Activated naive CD8-positive, alpha-beta T cell treated with anti-CD3 and anti-CD28 coated beads for 36 hours (primary cell): ENCODE measurements at regions not wholly inside any gene's neighbourhood (a gene's known extent, or its start where the extent isn't known, plus 50 kb on each side); places are given as distances from the start of the nearest gene placed in this dataset.
"Not testable (repeated sequence)": the region's sequence is repeated elsewhere in the genome, so short reads cannot be mapped to it uniquely, and the experiment has no call there.

Experiments
- DNase-seq: peaks from one replicate; pipeline ENCODE4 v3.0.0; 2021
- H3K27ac Mint-ChIP-seq: one replicate; pipeline ENCODE4 v1.8.0; 2022; ENCODE audit warnings: mild to moderate bottlenecking, moderate library complexity, mixed read lengths
- H3K27me3 Mint-ChIP-seq: one replicate; pipeline ENCODE4 v1.8.0; 2022; ENCODE audit warnings: mild to moderate bottlenecking, mixed read lengths
- H3K36me3 Mint-ChIP-seq: one replicate; pipeline ENCODE4 v1.8.0; 2021; ENCODE audit warnings: mild to moderate bottlenecking, mixed read lengths
- H3K4me1 Mint-ChIP-seq: one replicate; pipeline ENCODE4 v1.8.0; 2021; ENCODE audit warnings: mixed read lengths
- H3K4me3 Mint-ChIP-seq: one replicate; pipeline ENCODE4 v1.8.0; 2022; ENCODE audit warnings: mild to moderate bottlenecking, moderate library complexity, mixed read lengths
- H3K9me3 Mint-ChIP-seq: one replicate; pipeline ENCODE4 v1.8.0; 2022; ENCODE audit warnings: mixed read lengths

GRCh38 chr2:83253848-83254247, 1205.2 kb downstream of the SUCLG1 start:
- Mint-ChIP-seq H3K4me3 (no peak overlapping the region), H3K36me3 (no peaks in the 10 kb centered on the region), H3K4me1 (no peaks in the 10 kb centered on the region), H3K27ac (no peak overlapping the region), H3K9me3 (peaks cover 4% of the 10 kb centered on the region), H3K27me3 (no peaks in the 10 kb centered on the region)
- DNase-seq = no peak

GRCh38 chr2:83251321-83251872, 1207.7 kb downstream of the SUCLG1 start:
- Mint-ChIP-seq H3K4me3 (no peak overlapping the region), H3K9me3 (peaks cover 6% of the 10 kb centered on the region), H3K36me3 (no peaks in the 10 kb centered on the region), H3K27ac (no peak overlapping the region), H3K4me1 (no peaks in the 10 kb centered on the region), H3K27me3 (no peaks in the 10 kb centered on the region)
- DNase-seq = no peak

DNA sequence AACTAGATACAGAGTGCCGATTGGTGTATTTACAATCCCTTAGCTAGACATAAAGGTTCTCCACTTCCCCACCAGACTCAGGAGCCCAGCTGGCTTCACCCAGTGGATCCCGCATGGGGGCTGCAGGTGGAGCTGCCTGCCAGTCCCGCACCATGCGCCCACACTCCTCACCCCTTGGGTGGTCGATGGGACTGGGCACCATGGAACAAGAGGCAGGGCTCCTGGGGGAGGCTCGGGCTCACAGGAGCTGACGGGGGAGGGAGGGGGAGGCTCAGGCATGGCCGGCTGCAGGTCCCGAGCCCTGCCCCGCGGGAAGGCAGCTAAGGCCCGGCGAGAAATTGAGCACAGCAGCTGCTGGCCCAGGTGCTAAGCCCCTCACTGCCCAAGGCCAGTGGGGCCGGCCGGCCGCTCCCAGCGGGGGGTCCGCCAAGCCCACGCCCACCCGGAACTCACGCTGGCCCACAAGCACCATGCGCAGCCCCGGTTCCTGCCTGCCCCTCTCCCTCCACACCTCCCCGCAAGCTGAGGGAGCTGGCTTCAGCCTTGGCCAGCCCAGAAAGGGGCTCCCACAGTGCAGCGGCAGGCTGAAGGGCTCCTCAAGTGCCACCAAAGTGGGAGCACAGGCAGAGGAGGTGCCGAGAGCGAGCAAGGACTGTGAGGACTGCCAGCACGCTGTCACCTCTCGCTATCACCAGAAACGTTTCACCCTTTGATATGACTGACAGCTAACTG, 1213.1 kb downstream of the SUCLG1 start:
- not testable (repeated sequence) for DNase-seq, H3K27me3 Mint-ChIP-seq, H3K27ac Mint-ChIP-seq, H3K36me3 Mint-ChIP-seq, H3K9me3 Mint-ChIP-seq, H3K4me1 Mint-ChIP-seq, H3K4me3 Mint-ChIP-seq

DNA sequence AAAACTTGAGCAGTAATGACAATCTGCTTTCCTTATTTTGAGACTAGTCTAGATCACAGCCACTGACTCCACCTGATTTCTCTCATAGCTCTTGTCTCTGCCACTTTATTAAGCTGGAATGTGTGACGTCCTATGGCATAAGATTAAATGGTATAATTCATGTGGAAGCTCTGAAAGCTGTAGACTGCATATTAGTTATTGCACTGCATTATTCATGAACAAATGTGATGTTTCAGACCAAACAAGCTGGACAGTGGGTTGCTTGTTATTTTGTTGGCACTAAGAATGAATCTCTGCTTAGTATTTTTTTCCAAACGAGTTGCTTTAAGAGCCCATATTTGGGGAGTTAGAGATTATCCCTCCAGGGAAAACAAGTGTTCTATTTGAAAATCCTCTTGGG, 1218.5 kb downstream of the SUCLG1 start:
- no peak overlapping the region for H3K27ac Mint-ChIP-seq
- no peaks in the 10 kb centered on the region for H3K27me3 Mint-ChIP-seq
- peaks cover 5% of the 10 kb centered on the region for H3K9me3 Mint-ChIP-seq
- DNase-seq = no peak
- no peak overlapping the region for H3K4me3 Mint-ChIP-seq
- no peaks in the 10 kb centered on the region for H3K36me3 Mint-ChIP-seq
- H3K4me1 Mint-ChIP-seq = no peaks in the 10 kb centered on the region

- no peak overlapping the region for H3K4me3 Mint-ChIP-seq
- H3K27me3 Mint-ChIP-seq = no peaks in the 10 kb centered on the region
- peaks cover 5% of the 10 kb centered on the region for H3K9me3 Mint-ChIP-seq
- H3K36me3 Mint-ChIP-seq = no peaks in the 10 kb centered on the region
- H3K27ac Mint-ChIP-seq = no peak overlapping the region
- DNase-seq = no peak
- H3K4me1 Mint-ChIP-seq = no peaks in the 10 kb centered on the region
Observed at GRCh38 chr2:83238111-83238510, 1221.0 kb downstream of the SUCLG1 start.

DNA sequence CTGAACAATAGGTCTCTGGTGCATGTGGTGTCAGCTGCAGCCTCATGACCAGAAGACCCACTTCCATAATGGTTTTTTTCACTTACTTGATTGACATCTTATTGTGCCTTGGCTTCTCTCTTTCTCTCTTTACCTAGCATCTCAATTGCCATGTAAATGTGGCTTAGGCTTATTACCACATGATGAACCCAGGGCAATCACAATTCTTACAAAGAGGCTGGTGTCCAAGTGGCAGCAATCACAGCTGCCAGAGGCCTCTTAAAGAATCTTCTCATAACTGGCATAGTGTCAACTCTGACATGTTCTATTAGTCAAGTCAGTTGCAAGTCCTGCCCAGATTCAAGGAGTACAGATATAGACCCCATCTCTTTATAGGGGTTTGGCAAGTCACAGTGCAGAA, 1224.8 kb downstream of the SUCLG1 start:
- H3K4me1 Mint-ChIP-seq = no peaks in the 10 kb centered on the region
- H3K4me3 Mint-ChIP-seq = no peak overlapping the region
- DNase-seq = no peak
- H3K36me3 Mint-ChIP-seq = no peaks in the 10 kb centered on the region
- no peak overlapping the region for H3K27ac Mint-ChIP-seq
- no peaks in the 10 kb centered on the region for H3K27me3 Mint-ChIP-seq
- H3K9me3 Mint-ChIP-seq = peaks cover 9% of the 10 kb centered on the region

GRCh38 chr2:83233781-83234180, 1225.3 kb downstream of the SUCLG1 start:
- H3K27ac Mint-ChIP-seq = no peak overlapping the region
- H3K4me3 Mint-ChIP-seq = no peak overlapping the region
- H3K4me1 Mint-ChIP-seq = no peaks in the 10 kb centered on the region
- DNase-seq = no peak
- no peaks in the 10 kb centered on the region for H3K27me3 Mint-ChIP-seq
- no peaks in the 10 kb centered on the region for H3K36me3 Mint-ChIP-seq
- peaks cover 9% of the 10 kb centered on the region for H3K9me3 Mint-ChIP-seq

DNA sequence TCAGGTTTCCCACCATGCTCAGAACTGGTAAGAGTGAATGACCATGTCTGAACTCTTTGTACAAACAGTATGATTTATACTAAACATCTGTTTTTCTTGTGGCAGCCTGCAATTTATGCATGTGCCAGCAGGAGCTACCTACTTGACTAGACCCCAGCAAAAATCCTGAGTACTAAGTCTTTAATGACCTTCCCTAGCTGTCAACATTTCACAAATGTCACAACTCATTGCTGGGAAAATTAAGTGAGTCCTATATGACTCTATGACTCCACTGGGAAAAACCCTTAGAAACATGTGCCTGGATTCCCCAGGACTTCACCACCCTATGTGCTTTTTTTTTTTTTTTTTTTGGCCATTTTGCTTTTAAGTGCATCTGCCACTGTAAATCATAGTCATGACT, 1225.8 kb downstream of the SUCLG1 start:
- no peaks in the 10 kb centered on the region for H3K27me3 Mint-ChIP-seq
- H3K9me3 Mint-ChIP-seq = peaks cover 9% of the 10 kb centered on the region
- no peaks in the 10 kb centered on the region for H3K36me3 Mint-ChIP-seq
- no peak overlapping the region for H3K4me3 Mint-ChIP-seq
- no peaks in the 10 kb centered on the region for H3K4me1 Mint-ChIP-seq
- H3K27ac Mint-ChIP-seq = no peak overlapping the region
- no peak for DNase-seq

DNA sequence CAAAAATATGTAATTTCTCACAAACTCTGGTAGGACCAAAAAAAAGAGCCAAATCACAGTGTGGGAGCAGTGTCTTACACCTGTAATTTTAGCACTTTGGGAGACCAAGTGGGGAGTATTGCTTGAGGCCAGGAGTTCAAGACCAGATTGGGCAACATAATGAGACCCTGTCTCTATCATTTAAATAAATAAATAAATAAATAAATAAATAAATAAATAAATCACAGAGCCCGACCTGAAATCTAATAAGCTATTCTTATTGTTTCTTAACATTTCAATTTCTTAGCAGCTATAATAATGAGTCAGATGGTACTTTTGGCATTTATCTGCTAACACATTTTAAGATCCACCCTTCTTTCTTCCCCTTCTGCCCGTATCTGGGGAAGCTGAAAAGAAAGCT, 1229.6 kb downstream of the SUCLG1 start:
- Mint-ChIP-seq H3K9me3 (peaks cover 5% of the 10 kb centered on the region), H3K4me3 (no peak overlapping the region), H3K27ac (no peak overlapping the region), H3K36me3 (no peaks in the 10 kb centered on the region), H3K4me1 (no peaks in the 10 kb centered on the region), H3K27me3 (no peaks in the 10 kb centered on the region)
- no peak for DNase-seq

GRCh38 chr2:83224591-83225200, 1234.4 kb downstream of the SUCLG1 start:
- Mint-ChIP-seq H3K4me3 (no peak overlapping the region), H3K9me3 (peaks cover 4% of the 10 kb centered on the region), H3K27ac (no peak overlapping the region), H3K4me1 (no peaks in the 10 kb centered on the region), H3K36me3 (no peaks in the 10 kb centered on the region), H3K27me3 (no peaks in the 10 kb centered on the region)
- no peak for DNase-seq

DNA sequence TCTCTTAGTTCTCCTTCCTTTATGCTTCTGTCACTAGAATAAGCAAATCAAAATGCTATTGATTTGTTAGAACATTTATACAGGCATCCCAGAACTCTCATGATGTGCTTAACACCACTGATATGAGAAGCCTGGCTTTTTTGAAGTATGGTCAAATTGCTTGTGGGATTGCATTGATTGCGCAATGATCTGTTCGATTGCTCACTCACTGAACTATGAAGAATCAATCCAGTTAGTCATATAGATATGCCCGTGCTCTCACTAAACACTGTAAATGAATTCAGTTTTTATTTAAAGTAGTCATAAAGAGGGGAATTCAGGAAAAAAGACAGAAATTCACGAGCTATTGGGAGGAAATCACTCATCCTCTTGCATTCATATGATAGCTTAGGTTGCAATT, 1237.8 kb downstream of the SUCLG1 start:
- no peaks in the 10 kb centered on the region for H3K4me1 Mint-ChIP-seq
- no peak for DNase-seq
- H3K27me3 Mint-ChIP-seq = no peaks in the 10 kb centered on the region
- no peak overlapping the region for H3K4me3 Mint-ChIP-seq
- peaks cover 3% of the 10 kb centered on the region for H3K9me3 Mint-ChIP-seq
- H3K36me3 Mint-ChIP-seq = no peaks in the 10 kb centered on the region
- H3K27ac Mint-ChIP-seq = no peak overlapping the region

DNA sequence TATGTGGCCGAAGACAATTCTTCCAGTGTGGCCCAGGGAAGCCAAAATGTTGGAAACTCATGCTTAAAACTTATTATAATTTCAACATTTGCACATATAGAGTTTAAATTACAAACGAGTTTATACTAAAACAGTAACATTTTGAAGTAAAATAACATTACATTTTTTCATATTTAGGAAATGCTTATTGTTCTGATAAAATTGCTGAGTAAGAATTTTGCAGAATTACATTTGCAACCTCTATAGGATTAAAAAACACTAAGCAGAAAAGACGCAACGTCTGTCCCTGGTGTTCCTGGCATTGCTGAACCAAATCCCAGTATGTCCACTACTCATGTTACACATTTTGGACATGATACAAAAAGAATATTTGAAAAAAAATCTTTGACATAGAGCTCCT, 1241.2 kb downstream of the SUCLG1 start:
- Mint-ChIP-seq H3K27ac (no peak overlapping the region), H3K27me3 (no peaks in the 10 kb centered on the region), H3K4me3 (no peak overlapping the region), H3K9me3 (peaks cover 3% of the 10 kb centered on the region), H3K36me3 (no peaks in the 10 kb centered on the region), H3K4me1 (no peaks in the 10 kb centered on the region)
- no peak for DNase-seq

GRCh38 chr2:83196225-83196624, 1262.9 kb downstream of the SUCLG1 start:
- Mint-ChIP-seq H3K36me3 (no peaks in the 10 kb centered on the region), H3K9me3 (no peaks in the 10 kb centered on the region), H3K27ac (no peak overlapping the region), H3K27me3 (no peaks in the 10 kb centered on the region), H3K4me3 (no peak overlapping the region), H3K4me1 (no peaks in the 10 kb centered on the region)
- no peak for DNase-seq

DNA sequence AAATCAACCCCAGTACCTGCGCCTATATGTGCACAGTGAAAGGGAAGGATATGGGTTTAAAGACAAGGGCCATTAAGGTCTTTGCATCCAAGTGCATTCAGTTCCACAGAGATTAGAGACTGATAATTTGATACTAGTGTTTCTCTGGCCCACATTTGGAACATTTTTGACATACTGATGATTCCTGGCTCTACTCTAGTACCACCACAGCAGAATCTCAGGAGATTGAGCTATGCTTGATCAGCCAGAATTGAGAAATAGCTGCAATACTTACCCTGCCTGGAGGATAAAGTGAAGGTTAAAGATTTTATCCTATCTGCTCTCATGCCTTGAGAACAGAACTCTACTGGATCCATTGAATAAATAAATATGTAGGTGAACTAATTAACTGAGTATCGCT, 1267.8 kb downstream of the SUCLG1 start:
- Mint-ChIP-seq H3K36me3 (no peaks in the 10 kb centered on the region), H3K4me3 (no peak overlapping the region), H3K9me3 (no peaks in the 10 kb centered on the region), H3K4me1 (no peaks in the 10 kb centered on the region), H3K27me3 (no peaks in the 10 kb centered on the region), H3K27ac (no peak overlapping the region)
- DNase-seq = no peak

DNA sequence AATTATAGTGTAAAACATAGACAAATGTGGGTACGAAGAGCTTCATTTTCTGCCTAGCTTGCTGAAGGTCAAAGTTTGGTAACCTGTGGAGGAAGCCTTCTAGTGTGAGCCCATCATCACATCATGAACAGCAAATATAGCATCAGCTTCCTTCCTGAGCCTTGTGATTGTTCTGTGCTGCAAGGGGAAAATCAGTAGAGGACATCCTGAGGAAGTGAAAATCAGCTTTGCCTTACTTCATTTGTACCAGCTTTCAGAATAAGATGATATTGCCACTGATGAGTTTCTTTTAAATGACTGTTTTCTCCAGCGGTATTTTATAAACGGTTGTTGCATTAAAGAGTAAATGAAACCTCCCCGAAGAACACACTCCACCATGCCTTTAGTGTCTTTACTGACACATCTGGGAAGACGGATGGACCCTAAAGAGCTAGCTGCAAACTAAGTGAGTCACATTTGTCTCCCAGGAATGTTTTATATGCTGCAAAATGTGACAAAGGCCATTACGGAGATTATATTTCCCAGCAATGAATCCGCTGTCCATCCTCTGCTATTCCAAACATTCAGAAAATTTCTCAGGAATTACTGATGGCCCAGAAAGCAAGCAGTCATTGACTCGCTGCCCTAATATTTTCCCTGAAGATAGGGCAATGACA, 1272.8 kb downstream of the SUCLG1 start:
- H3K4me1 Mint-ChIP-seq = no peaks in the 10 kb centered on the region
- no peak overlapping the region for H3K27ac Mint-ChIP-seq
- no peaks in the 10 kb centered on the region for H3K36me3 Mint-ChIP-seq
- DNase-seq = no peak
- no peaks in the 10 kb centered on the region for H3K9me3 Mint-ChIP-seq
- no peak overlapping the region for H3K4me3 Mint-ChIP-seq
- H3K27me3 Mint-ChIP-seq = no peaks in the 10 kb centered on the region
